ENCODE measurements at regions not wholly inside any gene's neighbourhood (a gene's known extent, or its start where the extent isn't known, plus 50 kb on each side); places are given as distances from the start of the nearest gene placed in this dataset.

- no CpG with 5 or more reads among the region's 2 CpGs for WGBS (ENCODE audit: insufficient coverage, low lambda C conversion rate)
- no peaks in the 10 kb centered on the region for H3K27me3 ChIP-seq (ENCODE audit: control insufficient read depth, insufficient read depth, low read length)
- no peaks in the 10 kb centered on the region for H3K4me1 ChIP-seq (ENCODE audit: control insufficient read depth, insufficient read depth, low read length)
These were observed 664.2 kb downstream of the PTPRC start for GRCh38 chr1:199303035-199303434.

GRCh38 chr1:199305053-199305452 lies 666.2 kb downstream of the PTPRC start:
- no peaks in the 10 kb centered on the region for H3K4me1 ChIP-seq (ENCODE audit: control insufficient read depth, insufficient read depth, low read length)
- H3K27me3 ChIP-seq (ENCODE audit: control insufficient read depth, insufficient read depth, low read length), result no peaks in the 10 kb centered on the region
- no peaks in the 10 kb centered on the region for H3K36me3 ChIP-seq (ENCODE audit: control insufficient read depth, insufficient read depth, low read length)
- WGBS (ENCODE audit: insufficient coverage, low lambda C conversion rate), result no CpG with 5 or more reads among the region's 2 CpGs
- no peak overlapping the region for H3K27ac ChIP-seq (ENCODE audit: low read length)
- no peak overlapping the region for H3K4me3 ChIP-seq (ENCODE audit: low read length)
- H3K9me3 ChIP-seq (ENCODE audit: control insufficient read depth, low read depth, low read length), result no peaks in the 10 kb centered on the region
- DNase-seq, result no peak

More at GRCh38 chr1:199303035-199303434, 664.2 kb downstream of the PTPRC start:
- no peak for DNase-seq
- H3K36me3 ChIP-seq (ENCODE audit: control insufficient read depth, insufficient read depth, low read length), result no peaks in the 10 kb centered on the region
- no peaks in the 10 kb centered on the region for H3K9me3 ChIP-seq (ENCODE audit: control insufficient read depth, low read depth, low read length)
- H3K4me3 ChIP-seq (ENCODE audit: low read length), result no peak overlapping the region
- no peak overlapping the region for H3K27ac ChIP-seq (ENCODE audit: low read length)

- Histone ChIP-seq H3K27ac (ENCODE audit: low read length) (no peak overlapping the region), H3K27me3 (ENCODE audit: control insufficient read depth, insufficient read depth, low read length) (no peaks in the 10 kb centered on the region), H3K36me3 (ENCODE audit: control insufficient read depth, insufficient read depth, low read length) (no peaks in the 10 kb centered on the region), H3K9me3 (ENCODE audit: control insufficient read depth, low read depth, low read length) (no peaks in the 10 kb centered on the region), H3K4me3 (ENCODE audit: low read length) (no peak overlapping the region), H3K4me1 (ENCODE audit: control insufficient read depth, insufficient read depth, low read length) (no peaks in the 10 kb centered on the region)
- DNase-seq, result no peak
- WGBS (ENCODE audit: insufficient coverage, low lambda C conversion rate), result 100% methylated on average over 2 of the region's 6 CpGs
These were observed 668.8 kb downstream of the PTPRC start for GRCh38 chr1:199307496-199308264.

- H3K27ac ChIP-seq (ENCODE audit: low read length), result no peak overlapping the region
- H3K9me3 ChIP-seq (ENCODE audit: control insufficient read depth, low read depth, low read length), result no peaks in the 10 kb centered on the region
- WGBS (ENCODE audit: insufficient coverage, low lambda C conversion rate), result 100% methylated on average over 1 of the region's 5 CpGs
- no peaks in the 10 kb centered on the region for H3K27me3 ChIP-seq (ENCODE audit: control insufficient read depth, insufficient read depth, low read length)
- H3K4me3 ChIP-seq (ENCODE audit: low read length), result no peak overlapping the region
- DNase-seq, result no peak
- no peaks in the 10 kb centered on the region for H3K4me1 ChIP-seq (ENCODE audit: control insufficient read depth, insufficient read depth, low read length)
- H3K36me3 ChIP-seq (ENCODE audit: control insufficient read depth, insufficient read depth, low read length), result no peaks in the 10 kb centered on the region
These were observed 669.6 kb downstream of the PTPRC start for GRCh38 chr1:199308349-199308846.

- no peak for DNase-seq
- WGBS (ENCODE audit: insufficient coverage, low lambda C conversion rate), result 86% methylated on average over 1 of the region's 2 CpGs
These were observed 671.9 kb downstream of the PTPRC start for GRCh38 chr1:199310708-199311107.

GRCh38 chr1:199311478-199312262 lies 672.8 kb downstream of the PTPRC start:
- Histone ChIP-seq H3K36me3 (ENCODE audit: control insufficient read depth, insufficient read depth, low read length) (no peaks in the 10 kb centered on the region), H3K27ac (ENCODE audit: low read length) (no peak overlapping the region), H3K27me3 (ENCODE audit: control insufficient read depth, insufficient read depth, low read length) (no peaks in the 10 kb centered on the region), H3K4me3 (ENCODE audit: low read length) (no peak overlapping the region), H3K9me3 (ENCODE audit: control insufficient read depth, low read depth, low read length) (no peaks in the 10 kb centered on the region), H3K4me1 (ENCODE audit: control insufficient read depth, insufficient read depth, low read length) (no peaks in the 10 kb centered on the region)
- DNase-seq, result no peak
- no CpG with 5 or more reads among the region's 5 CpGs for WGBS (ENCODE audit: insufficient coverage, low lambda C conversion rate)

More at GRCh38 chr1:199310708-199311107, 671.9 kb downstream of the PTPRC start:
- Histone ChIP-seq H3K4me3 (ENCODE audit: low read length) (no peak overlapping the region), H3K27me3 (ENCODE audit: control insufficient read depth, insufficient read depth, low read length) (no peaks in the 10 kb centered on the region), H3K4me1 (ENCODE audit: control insufficient read depth, insufficient read depth, low read length) (no peaks in the 10 kb centered on the region), H3K36me3 (ENCODE audit: control insufficient read depth, insufficient read depth, low read length) (no peaks in the 10 kb centered on the region), H3K27ac (ENCODE audit: low read length) (no peak overlapping the region), H3K9me3 (ENCODE audit: control insufficient read depth, low read depth, low read length) (no peaks in the 10 kb centered on the region)

- WGBS (ENCODE audit: insufficient coverage, low lambda C conversion rate), result 80% methylated on average over 1 of the region's 2 CpGs
- Histone ChIP-seq H3K27me3 (ENCODE audit: control insufficient read depth, insufficient read depth, low read length) (no peaks in the 10 kb centered on the region), H3K27ac (ENCODE audit: low read length) (no peak overlapping the region), H3K36me3 (ENCODE audit: control insufficient read depth, insufficient read depth, low read length) (no peaks in the 10 kb centered on the region), H3K4me3 (ENCODE audit: low read length) (no peak overlapping the region), H3K9me3 (ENCODE audit: control insufficient read depth, low read depth, low read length) (no peaks in the 10 kb centered on the region), H3K4me1 (ENCODE audit: control insufficient read depth, insufficient read depth, low read length) (no peaks in the 10 kb centered on the region)
- DNase-seq, result no peak
These were observed 673.8 kb downstream of the PTPRC start for GRCh38 chr1:199312626-199313025.

- no peaks in the 10 kb centered on the region for H3K27me3 ChIP-seq (ENCODE audit: control insufficient read depth, insufficient read depth, low read length)
- WGBS (ENCODE audit: insufficient coverage, low lambda C conversion rate), result 100% methylated on average over 1 of the region's 2 CpGs
- H3K4me1 ChIP-seq (ENCODE audit: control insufficient read depth, insufficient read depth, low read length), result no peaks in the 10 kb centered on the region
- DNase-seq, result no peak
- H3K9me3 ChIP-seq (ENCODE audit: control insufficient read depth, low read depth, low read length), result no peaks in the 10 kb centered on the region
- no peak overlapping the region for H3K27ac ChIP-seq (ENCODE audit: low read length)
- no peaks in the 10 kb centered on the region for H3K36me3 ChIP-seq (ENCODE audit: control insufficient read depth, insufficient read depth, low read length)
- no peak overlapping the region for H3K4me3 ChIP-seq (ENCODE audit: low read length)
These were observed 674.6 kb downstream of the PTPRC start for GRCh38 chr1:199313444-199313843.

GRCh38 chr1:199319341-199319740 lies 680.5 kb downstream of the PTPRC start:
- no peaks in the 10 kb centered on the region for H3K4me1 ChIP-seq (ENCODE audit: control insufficient read depth, insufficient read depth, low read length)
- 93% methylated on average over 2 of the region's 3 CpGs for WGBS (ENCODE audit: insufficient coverage, low lambda C conversion rate)
- DNase-seq, result no peak
- no peak overlapping the region for H3K4me3 ChIP-seq (ENCODE audit: low read length)
- no peaks in the 10 kb centered on the region for H3K36me3 ChIP-seq (ENCODE audit: control insufficient read depth, insufficient read depth, low read length)
- no peak overlapping the region for H3K27ac ChIP-seq (ENCODE audit: low read length)
- no peaks in the 10 kb centered on the region for H3K27me3 ChIP-seq (ENCODE audit: control insufficient read depth, insufficient read depth, low read length)
- no peaks in the 10 kb centered on the region for H3K9me3 ChIP-seq (ENCODE audit: control insufficient read depth, low read depth, low read length)

GRCh38 chr1:199322278-199322677 lies 683.4 kb downstream of the PTPRC start:
- Histone ChIP-seq H3K27me3 (ENCODE audit: control insufficient read depth, insufficient read depth, low read length) (no peaks in the 10 kb centered on the region), H3K9me3 (ENCODE audit: control insufficient read depth, low read depth, low read length) (no peaks in the 10 kb centered on the region), H3K36me3 (ENCODE audit: control insufficient read depth, insufficient read depth, low read length) (no peaks in the 10 kb centered on the region), H3K27ac (ENCODE audit: low read length) (no peak overlapping the region), H3K4me3 (ENCODE audit: low read length) (no peak overlapping the region), H3K4me1 (ENCODE audit: control insufficient read depth, insufficient read depth, low read length) (no peaks in the 10 kb centered on the region)
- WGBS (ENCODE audit: insufficient coverage, low lambda C conversion rate), result no CpG with 5 or more reads among the region's 1 CpG
- DNase-seq, result no peak
